GM19035 (cell line): ENCODE measurements at regions not wholly inside any gene's neighbourhood (a gene's known extent, or its start where the extent isn't known, plus 50 kb on each side); places are given as distances from the start of the nearest gene placed in this dataset.
"Not testable (repeated sequence)": the region's sequence is repeated elsewhere in the genome, so short reads cannot be mapped to it uniquely, and the experiment has no call there.

Experiments
- ATAC-seq: cut with Tn5 transposase; IDR thresholded peaks from one replicate; pipeline ENCODE4 v1.9.1; 2021; ENCODE audit not compliant: unreplicated experiment

GRCh38 chr7:19378345-19378714 lies 233.1 kb upstream of the FERD3L start:
- no peak for ATAC-seq

DNA sequence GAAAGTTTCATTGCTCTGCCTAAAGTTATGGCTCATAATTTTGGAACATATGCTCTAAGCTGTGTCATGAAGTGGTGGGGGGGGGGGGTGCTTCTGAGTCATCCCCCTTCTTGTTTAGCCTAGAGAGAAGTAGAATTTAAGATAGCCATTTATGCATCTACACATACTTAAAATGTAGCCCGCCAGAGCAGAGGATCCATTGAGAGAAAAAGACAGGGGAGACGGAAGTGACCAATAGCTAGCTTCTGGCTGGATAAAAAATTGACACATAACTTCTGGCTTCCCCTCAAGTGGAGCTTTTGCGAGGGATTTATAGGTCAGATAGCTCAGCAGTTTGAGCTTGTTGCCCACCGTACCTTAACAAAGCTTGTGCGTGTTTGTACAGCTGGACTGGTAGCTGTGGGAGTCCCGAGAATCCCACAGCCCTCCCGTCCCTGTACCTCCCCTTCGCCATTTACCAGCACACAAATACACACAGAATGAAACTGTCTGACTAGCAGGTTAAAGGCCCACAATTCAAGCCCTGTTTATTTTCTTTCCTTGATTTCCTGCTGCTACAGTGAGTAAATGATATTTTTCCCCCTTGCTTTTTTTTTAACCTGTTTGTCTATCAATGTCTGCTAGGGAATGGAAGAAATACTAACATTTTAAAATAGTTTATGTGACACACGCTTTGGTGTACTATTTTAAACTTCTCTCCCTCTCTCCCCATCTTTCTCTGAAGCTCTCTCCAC lies 232.6 kb upstream of the FERD3L start:
- ATAC-seq = no peak

DNA sequence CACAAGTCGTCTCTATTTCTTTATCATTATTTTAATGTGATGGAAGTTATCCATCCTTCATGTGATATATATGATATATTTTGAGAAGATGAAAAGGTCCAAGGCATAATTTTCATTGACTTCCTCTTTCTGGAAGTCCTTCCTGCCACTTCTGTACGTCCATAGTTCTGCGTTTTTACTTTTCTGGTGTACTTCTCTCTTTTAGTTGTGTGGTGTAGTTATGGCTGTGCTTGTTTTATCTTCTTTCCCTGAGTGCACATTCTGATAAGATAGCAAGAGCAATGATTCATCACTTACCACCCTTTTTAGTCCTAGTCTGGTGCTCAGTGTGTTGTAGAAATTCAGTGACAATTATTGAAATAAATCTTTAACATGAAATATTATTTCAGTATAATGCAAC lies 231.3 kb upstream of the FERD3L start:
- no peak for ATAC-seq

DNA sequence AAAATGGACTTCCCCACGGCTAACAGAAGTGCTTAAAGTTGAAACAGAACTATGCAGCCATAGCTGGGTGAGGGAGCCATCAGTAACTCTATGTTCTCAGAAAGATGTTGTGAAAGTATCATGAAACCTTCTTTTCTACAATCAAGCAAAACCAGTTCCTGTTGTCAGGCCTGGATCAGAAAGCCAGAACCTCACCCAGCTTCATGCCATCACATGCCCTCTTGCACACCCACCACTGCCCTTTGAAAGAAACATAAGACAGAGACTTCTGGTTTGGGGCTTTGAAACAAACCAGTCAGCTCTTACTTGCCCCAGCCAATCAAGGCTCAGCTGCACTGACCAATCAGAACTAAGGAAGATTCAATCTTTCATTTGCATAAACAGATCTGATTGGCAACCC lies 230.8 kb upstream of the FERD3L start:
- ATAC-seq = no peak

GRCh38 chr7:19373334-19373733 lies 228.1 kb upstream of the FERD3L start:
- no peak for ATAC-seq

GRCh38 chr7:19369806-19370205 lies 224.6 kb upstream of the FERD3L start:
- ATAC-seq = no peak

DNA sequence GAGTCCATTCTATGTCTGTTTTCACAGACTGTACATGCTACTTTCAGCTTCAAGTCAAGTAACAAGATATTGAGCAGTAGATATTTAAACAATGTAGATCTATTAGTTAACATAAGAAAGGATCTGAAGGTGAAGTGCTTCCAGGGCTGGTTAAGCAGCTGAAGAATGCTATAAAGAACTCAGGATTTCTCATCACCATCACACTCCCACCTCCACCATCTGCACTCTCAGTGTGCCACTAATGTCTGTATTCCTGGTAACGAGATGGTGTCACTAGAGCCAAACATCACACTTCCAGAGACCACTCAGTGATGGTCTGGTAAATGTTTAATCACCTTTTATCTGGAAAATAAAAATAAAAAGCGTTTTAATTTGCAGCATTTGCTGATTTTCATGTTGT lies 224.0 kb upstream of the FERD3L start:
- no peak for ATAC-seq

- no peak for ATAC-seq
Observed at GRCh38 chr7:19368491-19368925, 223.3 kb upstream of the FERD3L start.

GRCh38 chr7:19364950-19365349 lies 219.7 kb upstream of the FERD3L start:
- ATAC-seq = no peak

DNA sequence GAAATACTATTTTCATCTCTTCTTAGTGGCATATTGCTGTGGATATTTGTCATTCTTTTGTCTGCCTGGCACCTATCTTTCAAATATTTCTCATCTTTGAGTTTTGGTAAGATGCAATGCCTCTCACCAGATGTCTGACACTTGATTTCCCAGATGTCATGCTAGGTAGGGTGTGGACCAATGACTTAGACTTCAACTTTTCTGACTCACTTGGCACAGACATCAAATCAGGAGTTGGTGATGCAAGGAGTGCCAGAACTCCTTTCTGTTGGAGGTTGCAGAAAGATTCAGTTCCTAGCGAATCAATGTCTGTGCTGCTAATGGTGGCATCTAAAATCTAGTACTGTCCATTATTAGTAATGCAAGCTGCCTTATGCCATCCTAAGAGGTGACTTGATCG lies 216.9 kb upstream of the FERD3L start:
- ATAC-seq = no peak

DNA sequence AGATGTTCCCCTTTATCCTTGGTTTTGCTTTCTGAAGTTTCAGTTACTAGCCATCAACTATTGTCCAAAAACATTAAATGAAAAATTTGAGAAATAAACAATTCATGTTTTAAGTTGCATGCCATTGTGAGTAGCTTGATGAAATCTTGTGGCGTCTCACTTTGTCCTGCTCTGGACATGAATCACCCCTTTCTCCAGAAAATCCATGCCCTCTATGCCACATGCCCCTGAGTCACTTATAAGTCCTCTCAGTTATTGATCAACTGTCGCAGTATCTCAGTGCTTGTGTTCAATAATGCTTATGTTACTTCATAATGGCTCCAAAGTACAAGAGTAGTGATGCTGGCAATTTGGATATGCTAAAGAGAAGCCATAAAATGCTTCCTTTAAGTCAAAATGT lies 208.0 kb upstream of the FERD3L start:
- ATAC-seq = no peak

GRCh38 chr7:19352305-19352695 lies 207.1 kb upstream of the FERD3L start:
- ATAC-seq = no peak

DNA sequence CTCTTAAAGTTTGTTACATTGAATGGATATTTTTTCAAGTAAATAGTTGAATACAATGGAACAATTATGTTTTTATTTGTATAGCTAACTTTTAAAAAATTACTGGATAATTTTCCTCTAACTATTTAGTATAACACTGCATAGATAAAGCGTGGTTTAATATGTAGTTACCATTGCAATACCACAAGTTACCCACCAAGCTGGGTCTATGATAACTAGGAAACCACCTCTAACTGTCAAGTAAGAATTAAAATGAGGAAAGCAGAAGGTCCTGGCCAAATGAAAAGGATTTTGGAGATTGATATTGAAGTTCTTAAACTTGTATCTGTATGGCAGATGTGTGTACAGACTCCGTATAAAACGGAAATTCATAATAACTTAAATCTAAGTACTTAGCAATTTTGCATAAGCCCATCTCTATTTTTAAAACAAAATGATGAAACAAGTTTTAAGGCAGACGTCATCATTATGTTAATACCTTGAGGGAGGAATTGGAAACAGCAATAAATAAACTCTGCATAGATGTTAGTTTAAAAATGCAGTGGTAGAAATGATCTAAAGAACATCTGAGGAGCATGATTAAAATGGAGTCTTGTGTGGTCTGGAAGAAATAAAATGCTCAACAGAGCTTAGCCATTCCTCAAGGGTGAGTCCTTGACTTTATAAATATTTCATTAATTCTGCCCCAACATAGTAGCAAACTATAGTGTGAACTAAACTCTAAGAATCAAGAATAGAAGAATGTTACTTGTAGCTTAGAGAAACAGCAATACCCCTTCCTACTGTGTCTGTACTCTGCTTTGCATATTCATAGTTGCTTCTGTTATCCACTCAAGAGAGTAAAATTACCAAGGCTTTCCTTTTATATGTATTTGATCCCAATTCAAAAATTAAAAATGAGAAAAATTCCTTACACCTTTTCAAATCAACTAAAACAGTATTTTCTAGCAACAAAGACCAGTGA lies 206.4 kb upstream of the FERD3L start:
- ATAC-seq = no peak

- ATAC-seq = no peak
Observed at GRCh38 chr7:19339512-19339911, 194.3 kb upstream of the FERD3L start.

DNA sequence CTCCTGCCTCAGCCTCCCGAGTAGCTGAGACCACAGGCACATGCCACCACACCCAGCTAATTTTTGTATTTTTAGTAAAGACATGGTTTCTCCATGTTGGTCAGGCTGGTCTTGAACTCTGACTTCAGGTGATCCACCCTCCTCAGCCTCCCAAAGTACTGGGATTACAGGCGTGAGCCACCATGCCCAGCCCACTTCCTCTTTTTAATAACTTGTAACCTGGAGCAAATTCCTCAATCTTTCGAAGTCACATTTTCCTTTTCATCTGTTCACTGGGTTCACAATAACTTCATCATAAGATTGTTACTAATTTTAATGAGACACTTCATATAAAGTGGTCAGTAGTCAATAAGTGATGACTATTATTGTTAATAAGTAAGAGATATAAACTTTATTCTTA lies 193.3 kb upstream of the FERD3L start:
- not testable (repeated sequence) for ATAC-seq

DNA sequence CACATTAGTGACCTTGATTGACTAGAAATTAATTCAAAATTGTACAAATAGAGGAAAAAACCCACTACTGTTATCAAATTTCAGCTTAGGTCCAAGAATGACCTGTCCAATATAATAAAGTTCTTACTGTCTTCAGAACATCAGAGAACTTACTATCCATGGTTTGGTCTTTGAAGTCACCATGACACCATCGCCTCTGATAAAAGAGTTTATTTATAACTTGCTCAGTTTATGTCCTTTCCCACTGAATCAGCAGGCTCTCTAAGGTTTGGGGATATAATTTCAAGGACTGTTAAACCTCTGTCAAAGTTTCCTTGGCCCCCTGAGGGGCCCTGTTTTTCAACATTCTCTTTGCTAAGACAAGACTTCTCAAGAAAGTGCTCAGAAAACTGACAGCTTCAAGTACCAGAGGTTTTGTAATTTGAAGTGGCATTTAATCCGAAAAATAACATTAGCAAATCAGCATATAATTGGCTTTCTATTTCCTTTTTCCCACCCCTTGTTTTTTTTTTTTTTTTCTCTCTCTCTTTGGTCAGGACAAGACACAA lies 191.7 kb upstream of the FERD3L start:
- ATAC-seq = no peak

DNA sequence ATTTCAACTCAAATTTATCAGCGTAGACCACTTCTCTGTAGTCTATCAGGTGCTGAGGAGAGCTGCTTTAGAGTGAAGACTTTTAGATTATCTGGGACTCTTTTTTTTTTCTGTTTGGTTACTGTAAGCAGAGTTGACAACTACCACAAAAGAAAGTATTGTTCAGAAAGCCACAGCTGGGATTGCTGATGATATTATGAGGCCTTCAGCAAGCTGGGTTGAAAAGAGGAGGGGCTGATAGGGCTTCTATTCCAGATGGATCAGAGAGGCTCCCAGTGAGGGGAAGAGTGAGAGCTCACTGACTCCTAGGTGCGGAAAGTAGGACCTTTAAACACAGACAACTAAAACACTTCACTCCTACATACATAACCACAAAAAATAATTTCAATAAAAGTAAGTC lies 188.5 kb upstream of the FERD3L start:
- ATAC-seq = no peak

DNA sequence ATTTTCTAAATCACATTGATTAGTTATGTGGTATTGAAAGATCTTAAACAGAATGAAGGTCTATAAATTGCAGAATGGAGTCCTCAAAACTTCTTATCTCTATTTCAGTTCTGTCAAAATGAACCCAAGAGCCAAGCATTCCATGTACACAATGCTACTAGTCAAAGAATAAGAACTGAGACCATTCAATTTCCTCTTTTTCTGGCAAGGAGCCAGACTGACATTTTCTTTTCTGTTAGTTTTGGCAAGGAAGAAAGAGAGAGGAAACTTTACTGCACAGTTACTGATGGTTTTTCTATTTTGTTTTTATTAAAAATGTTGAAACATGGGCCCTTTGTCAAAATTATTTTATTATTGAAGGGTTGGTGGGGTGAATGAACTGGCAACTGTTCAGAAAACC lies 181.8 kb upstream of the FERD3L start:
- no peak for ATAC-seq

GRCh38 chr7:19322002-19322401 lies 176.8 kb upstream of the FERD3L start:
- ATAC-seq = no peak

DNA sequence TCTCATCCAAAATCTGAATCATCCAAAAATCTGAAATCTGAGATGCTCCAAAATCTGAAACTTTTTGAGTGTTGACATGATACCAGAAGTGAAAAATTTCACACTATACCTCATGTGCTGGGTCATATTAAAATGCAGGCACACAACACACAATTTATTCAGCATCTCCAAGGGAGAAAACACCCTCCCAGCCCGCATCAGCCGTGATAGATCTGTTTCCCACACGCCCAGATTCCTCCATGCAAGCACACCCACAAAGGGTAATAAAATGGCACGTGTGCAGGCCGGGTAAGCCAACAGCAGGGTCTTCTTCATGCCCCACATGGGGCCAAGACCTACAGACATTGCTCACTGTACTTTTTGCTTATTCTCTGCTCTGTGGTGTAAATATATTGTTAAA lies 173.1 kb upstream of the FERD3L start:
- ATAC-seq = no peak

DNA sequence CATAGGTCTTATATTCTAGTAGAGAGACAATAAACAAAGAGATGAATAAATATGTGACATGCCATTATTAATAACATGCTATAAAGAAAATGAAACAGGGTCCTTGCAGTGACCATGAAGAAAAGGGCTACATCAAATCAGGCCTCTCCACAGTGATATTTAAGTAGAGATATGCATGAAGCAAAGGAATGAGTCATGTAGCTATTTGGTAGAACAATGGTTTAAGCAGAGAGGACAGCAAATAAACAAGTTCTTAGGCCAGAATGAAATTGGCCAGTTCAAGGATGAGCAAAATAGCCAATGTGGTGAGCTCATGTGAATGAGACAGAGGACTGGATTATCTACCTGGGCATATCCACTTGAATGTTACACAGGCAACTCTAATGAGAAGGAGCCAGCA lies 172.2 kb upstream of the FERD3L start:
- ATAC-seq = no peak

DNA sequence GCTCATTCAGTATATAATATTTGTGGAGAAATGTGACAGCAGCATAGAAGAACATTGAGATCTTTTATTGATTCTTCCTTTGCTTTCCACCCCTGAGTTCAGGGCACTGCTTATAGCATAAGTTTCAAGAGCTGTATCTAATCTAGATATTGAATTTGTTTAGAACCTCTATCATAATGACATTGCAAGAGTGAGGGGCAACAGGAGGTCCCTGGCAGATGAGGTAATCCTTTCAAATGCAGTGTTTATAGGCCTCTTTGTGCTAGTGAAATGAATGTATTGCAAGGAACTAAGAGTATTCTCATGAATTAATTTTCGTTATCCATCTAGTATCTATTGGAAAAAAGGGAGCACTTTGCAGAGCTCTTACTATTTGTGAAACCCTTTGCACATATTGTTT lies 167.2 kb upstream of the FERD3L start:
- no peak for ATAC-seq
